ENCODE measurements at regions not wholly inside any gene's neighbourhood (a gene's known extent, or its start where the extent isn't known, plus 50 kb on each side); places are given as distances from the start of the nearest gene placed in this dataset.
A peak's percentile ranks its signal among the peaks of the same experiment; 100 is the strongest.

GRCh38 chr16:86768999-86769398 lies 190.7 kb downstream of the FOXL1 start:
- no peak for DNase-seq (ENCODE audit: low spot score)
- Histone ChIP-seq H3K9ac (ENCODE audit: low read depth in 1 of 2, low read length in 2 of 2) (no peak overlapping the region), H3K36me3 (ENCODE audit: control insufficient read depth in 4 of 4, insufficient read depth in 3 of 4, low read depth in 1 of 4, low read length in 3 of 4) (no peaks in the 10 kb centered on the region), H3K4me3 (ENCODE audit: low read depth in 1 of 3, low read length in 3 of 3) (no peak overlapping the region), H3K27ac (ENCODE audit: low read depth in 1 of 2, low read length in 2 of 2) (no peak overlapping the region), H3K9me3 (ENCODE audit: control insufficient read depth in 4 of 4, low read length in 3 of 4) (peaks cover 0 to 10% (median under 1%) of the 10 kb centered on the region in 4 donors), H3K4me1 (ENCODE audit: control insufficient read depth in 4 of 4, insufficient read depth in 4 of 4, low read length in 3 of 4) (peaks cover 0 to 5% (median 3%) of the 10 kb centered on the region in 4 donors), H3K27me3 (ENCODE audit: control insufficient read depth in 4 of 4, insufficient read depth in 4 of 4, low read length in 3 of 4) (peaks cover 0 to 6% (median 0%) of the 10 kb centered on the region in 4 donors)
- TF ChIP-seq, protein P1, sequence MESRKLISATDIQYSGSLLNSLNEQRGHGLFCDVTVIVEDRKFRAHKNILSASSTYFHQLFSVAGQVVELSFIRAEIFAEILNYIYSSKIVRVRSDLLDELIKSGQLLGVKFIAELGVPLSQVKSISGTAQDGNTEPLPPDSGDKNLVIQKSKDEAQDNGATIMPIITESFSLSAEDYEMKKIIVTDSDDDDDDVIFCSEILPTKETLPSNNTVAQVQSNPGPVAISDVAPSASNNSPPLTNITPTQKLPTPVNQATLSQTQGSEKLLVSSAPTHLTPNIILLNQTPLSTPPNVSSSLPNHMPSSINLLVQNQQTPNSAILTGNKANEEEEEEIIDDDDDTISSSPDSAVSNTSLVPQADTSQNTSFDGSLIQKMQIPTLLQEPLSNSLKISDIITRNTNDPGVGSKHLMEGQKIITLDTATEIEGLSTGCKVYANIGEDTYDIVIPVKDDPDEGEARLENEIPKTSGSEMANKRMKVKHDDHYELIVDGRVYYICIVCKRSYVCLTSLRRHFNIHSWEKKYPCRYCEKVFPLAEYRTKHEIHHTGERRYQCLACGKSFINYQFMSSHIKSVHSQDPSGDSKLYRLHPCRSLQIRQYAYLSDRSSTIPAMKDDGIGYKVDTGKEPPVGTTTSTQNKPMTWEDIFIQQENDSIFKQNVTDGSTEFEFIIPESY (IDR thresholded peaks at IDR 0.05): no peak
- no peak for TF ChIP-seq EGR1 (IDR thresholded peaks at IDR 0.05; ENCODE audit: low read depth in 2 of 2)
- no peak for TF ChIP-seq RAD21 (IDR thresholded peaks at IDR 0.05)
- peak in 1 of 2 donors; percentile 26 for TF ChIP-seq RXRA (IDR thresholded peaks at IDR 0.05)
- TF ChIP-seq, protein P2, sequence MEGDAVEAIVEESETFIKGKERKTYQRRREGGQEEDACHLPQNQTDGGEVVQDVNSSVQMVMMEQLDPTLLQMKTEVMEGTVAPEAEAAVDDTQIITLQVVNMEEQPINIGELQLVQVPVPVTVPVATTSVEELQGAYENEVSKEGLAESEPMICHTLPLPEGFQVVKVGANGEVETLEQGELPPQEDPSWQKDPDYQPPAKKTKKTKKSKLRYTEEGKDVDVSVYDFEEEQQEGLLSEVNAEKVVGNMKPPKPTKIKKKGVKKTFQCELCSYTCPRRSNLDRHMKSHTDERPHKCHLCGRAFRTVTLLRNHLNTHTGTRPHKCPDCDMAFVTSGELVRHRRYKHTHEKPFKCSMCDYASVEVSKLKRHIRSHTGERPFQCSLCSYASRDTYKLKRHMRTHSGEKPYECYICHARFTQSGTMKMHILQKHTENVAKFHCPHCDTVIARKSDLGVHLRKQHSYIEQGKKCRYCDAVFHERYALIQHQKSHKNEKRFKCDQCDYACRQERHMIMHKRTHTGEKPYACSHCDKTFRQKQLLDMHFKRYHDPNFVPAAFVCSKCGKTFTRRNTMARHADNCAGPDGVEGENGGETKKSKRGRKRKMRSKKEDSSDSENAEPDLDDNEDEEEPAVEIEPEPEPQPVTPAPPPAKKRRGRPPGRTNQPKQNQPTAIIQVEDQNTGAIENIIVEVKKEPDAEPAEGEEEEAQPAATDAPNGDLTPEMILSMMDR (IDR thresholded peaks at IDR 0.05; ENCODE audit: low read depth, low read length, missing input control): no peak
- no peak for TF ChIP-seq YY1 (IDR thresholded peaks at IDR 0.05)
- TF ChIP-seq HNF4A (conservative IDR thresholded peaks at IDR 0.05): peak; percentile 72 to 75
- TF ChIP-seq FOXA2 (IDR thresholded peaks at IDR 0.05): no peak
- TF ChIP-seq NR2F2 (IDR thresholded peaks at IDR 0.05): no peak
- TF ChIP-seq MAX (IDR thresholded peaks at IDR 0.05): no peak
- no peak for TF ChIP-seq REST (IDR thresholded peaks at IDR 0.05)
- TF ChIP-seq FOXA1 (IDR thresholded peaks at IDR 0.05): no peak
- peak; percentile 23 for TF ChIP-seq HNF4G (IDR thresholded peaks at IDR 0.05)
- peak; percentile 30 for TF ChIP-seq ATF3 (IDR thresholded peaks at IDR 0.05)
- TF ChIP-seq TAF1 (conservative IDR thresholded peaks at IDR 0.05): no peak
- peak in 1 of 2 donors; percentile 18 for TF ChIP-seq JUND (IDR thresholded peaks at IDR 0.05)
- TF ChIP-seq GABPA (IDR thresholded peaks at IDR 0.05 in 1 of 2, conservative IDR thresholded peaks at IDR 0.05 in 1 of 2): no peak
- peak; percentile 36 for TF ChIP-seq SP1 (IDR thresholded peaks at IDR 0.05)
- 52% methylated on average over 7 of the region's 7 CpGs for WGBS

All from liver (tissue), 8 donors.